Activated naive CD8-positive, alpha-beta T cell (primary cell): ENCODE measurements at regions not wholly inside any gene's neighbourhood (a gene's known extent, or its start where the extent isn't known, plus 50 kb on each side); places are given as distances from the start of the nearest gene placed in this dataset.

Source experiments
- H3K27ac Mint-ChIP-seq: one replicate; pipeline ENCODE4 v1.8.0; 2021; ENCODE audit warnings: mixed read lengths
- H3K27me3 Mint-ChIP-seq: one replicate; pipeline ENCODE4 v1.8.0; 2021; ENCODE audit warnings: mixed read lengths
- H3K36me3 Mint-ChIP-seq: one replicate; pipeline ENCODE4 v1.8.0; 2021; ENCODE audit warnings: mixed read lengths
- H3K4me1 Mint-ChIP-seq: one replicate; pipeline ENCODE4 v1.8.0; 2021; ENCODE audit warnings: low read depth, mixed read lengths
- H3K4me3 Mint-ChIP-seq: one replicate; pipeline ENCODE4 v1.8.0; 2021; ENCODE audit warnings: mild to moderate bottlenecking, mixed read lengths
- H3K9me3 Mint-ChIP-seq: one replicate; pipeline ENCODE4 v1.8.0; 2021; ENCODE audit warnings: low read depth, mixed read lengths

- Mint-ChIP-seq H3K4me3 (peak overlapping the region; percentile 56), H3K36me3 (peaks cover 3% of the 10 kb centered on the region), H3K27ac (peak overlapping the region; percentile 97), H3K9me3 (no peaks in the 10 kb centered on the region), H3K27me3 (no peaks in the 10 kb centered on the region), H3K4me1 (peaks cover 68% of the 10 kb centered on the region)
Measured at GRCh38 chr4:81652069-81652478, 180.4 kb upstream of the RASGEF1B start.

- H3K27ac Mint-ChIP-seq = peak overlapping the region; percentile 90
- peaks cover 71% of the 10 kb centered on the region for H3K4me1 Mint-ChIP-seq
- H3K4me3 Mint-ChIP-seq = peak overlapping the region; percentile 39
- no peaks in the 10 kb centered on the region for H3K27me3 Mint-ChIP-seq
- peaks cover 5% of the 10 kb centered on the region for H3K36me3 Mint-ChIP-seq
- H3K9me3 Mint-ChIP-seq = no peaks in the 10 kb centered on the region
Measured at GRCh38 chr4:81651243-81651899, 179.7 kb upstream of the RASGEF1B start.

GRCh38 chr4:81650606-81651242, 179.0 kb upstream of the RASGEF1B start:
- Mint-ChIP-seq H3K36me3 (peaks cover 2% of the 10 kb centered on the region), H3K27ac (peak overlapping the region; percentile 90), H3K9me3 (no peaks in the 10 kb centered on the region), H3K4me3 (peak overlapping the region; percentile 39), H3K4me1 (peaks cover 71% of the 10 kb centered on the region), H3K27me3 (no peaks in the 10 kb centered on the region)

- Mint-ChIP-seq H3K36me3 (peaks cover 2% of the 10 kb centered on the region), H3K27ac (peak overlapping the region; percentile 82), H3K4me1 (peaks cover 66% of the 10 kb centered on the region), H3K9me3 (no peaks in the 10 kb centered on the region), H3K27me3 (no peaks in the 10 kb centered on the region), H3K4me3 (peak overlapping the region; percentile 70)
Measured at GRCh38 chr4:81648576-81649275, 177.0 kb upstream of the RASGEF1B start.

GRCh38 chr4:81647388-81647787, 175.7 kb upstream of the RASGEF1B start:
- Mint-ChIP-seq H3K27ac (peak overlapping the region; percentile 22), H3K27me3 (no peaks in the 10 kb centered on the region), H3K4me1 (peaks cover 59% of the 10 kb centered on the region), H3K36me3 (peaks cover 2% of the 10 kb centered on the region), H3K9me3 (no peaks in the 10 kb centered on the region), H3K4me3 (no peak overlapping the region)

GRCh38 chr4:81642543-81642942, 170.8 kb upstream of the RASGEF1B start:
- peaks cover 2% of the 10 kb centered on the region for H3K36me3 Mint-ChIP-seq

GRCh38 chr4:81639248-81639647, 167.5 kb upstream of the RASGEF1B start:
- H3K27ac Mint-ChIP-seq = no peak overlapping the region
- no peaks in the 10 kb centered on the region for H3K27me3 Mint-ChIP-seq
- H3K4me1 Mint-ChIP-seq = peaks cover 14% of the 10 kb centered on the region
- no peaks in the 10 kb centered on the region for H3K36me3 Mint-ChIP-seq
- H3K4me3 Mint-ChIP-seq = no peak overlapping the region
- H3K9me3 Mint-ChIP-seq = no peaks in the 10 kb centered on the region

More at GRCh38 chr4:81642543-81642942, 170.8 kb upstream of the RASGEF1B start:
- H3K9me3 Mint-ChIP-seq = no peaks in the 10 kb centered on the region
- H3K4me1 Mint-ChIP-seq = peaks cover 22% of the 10 kb centered on the region
- H3K27me3 Mint-ChIP-seq = no peaks in the 10 kb centered on the region
- no peak overlapping the region for H3K4me3 Mint-ChIP-seq
- H3K27ac Mint-ChIP-seq = no peak overlapping the region

- no peak overlapping the region for H3K4me3 Mint-ChIP-seq
- no peaks in the 10 kb centered on the region for H3K36me3 Mint-ChIP-seq
- H3K4me1 Mint-ChIP-seq = peaks cover 14% of the 10 kb centered on the region
- no peaks in the 10 kb centered on the region for H3K9me3 Mint-ChIP-seq
- H3K27me3 Mint-ChIP-seq = no peaks in the 10 kb centered on the region
- no peak overlapping the region for H3K27ac Mint-ChIP-seq
Measured at GRCh38 chr4:81638698-81639097, 167.0 kb upstream of the RASGEF1B start.

GRCh38 chr4:81635739-81636138, 164.0 kb upstream of the RASGEF1B start:
- Mint-ChIP-seq H3K27me3 (no peaks in the 10 kb centered on the region), H3K27ac (no peak overlapping the region), H3K4me3 (no peak overlapping the region), H3K9me3 (no peaks in the 10 kb centered on the region), H3K4me1 (peaks cover 7% of the 10 kb centered on the region), H3K36me3 (no peaks in the 10 kb centered on the region)

- Mint-ChIP-seq H3K36me3 (no peaks in the 10 kb centered on the region), H3K27me3 (no peaks in the 10 kb centered on the region), H3K9me3 (no peaks in the 10 kb centered on the region), H3K27ac (no peak overlapping the region), H3K4me3 (no peak overlapping the region), H3K4me1 (peaks cover 7% of the 10 kb centered on the region)
Measured at GRCh38 chr4:81634766-81635549, 163.3 kb upstream of the RASGEF1B start.

GRCh38 chr4:81634165-81634564, 162.5 kb upstream of the RASGEF1B start:
- Mint-ChIP-seq H3K36me3 (no peaks in the 10 kb centered on the region), H3K4me1 (peaks cover 7% of the 10 kb centered on the region), H3K4me3 (no peak overlapping the region), H3K27me3 (no peaks in the 10 kb centered on the region), H3K27ac (no peak overlapping the region), H3K9me3 (no peaks in the 10 kb centered on the region)

- H3K27ac Mint-ChIP-seq = peak overlapping the region; percentile 36
- H3K9me3 Mint-ChIP-seq = no peaks in the 10 kb centered on the region
- H3K4me3 Mint-ChIP-seq = no peak overlapping the region
- H3K27me3 Mint-ChIP-seq = no peaks in the 10 kb centered on the region
- H3K36me3 Mint-ChIP-seq = no peaks in the 10 kb centered on the region
- H3K4me1 Mint-ChIP-seq = peaks cover 10% of the 10 kb centered on the region
Measured at GRCh38 chr4:81632581-81633299, 161.0 kb upstream of the RASGEF1B start.

GRCh38 chr4:81631958-81632441, 160.3 kb upstream of the RASGEF1B start:
- no peak overlapping the region for H3K4me3 Mint-ChIP-seq
- no peaks in the 10 kb centered on the region for H3K27me3 Mint-ChIP-seq
- no peaks in the 10 kb centered on the region for H3K9me3 Mint-ChIP-seq
- peaks cover 10% of the 10 kb centered on the region for H3K4me1 Mint-ChIP-seq
- H3K27ac Mint-ChIP-seq = no peak overlapping the region
- no peaks in the 10 kb centered on the region for H3K36me3 Mint-ChIP-seq

GRCh38 chr4:81629366-81629765, 157.7 kb upstream of the RASGEF1B start:
- Mint-ChIP-seq H3K27me3 (no peaks in the 10 kb centered on the region), H3K4me3 (no peak overlapping the region), H3K36me3 (no peaks in the 10 kb centered on the region), H3K27ac (no peak overlapping the region), H3K4me1 (peaks cover 10% of the 10 kb centered on the region), H3K9me3 (no peaks in the 10 kb centered on the region)
